ENCODE measurements at regions not wholly inside any gene's neighbourhood (a gene's known extent, or its start where the extent isn't known, plus 50 kb on each side); places are given as distances from the start of the nearest gene placed in this dataset.
A peak's percentile ranks its signal among the peaks of the same experiment; 100 is the strongest.

GRCh38 chr7:16235147-16236114 is 185.9 kb downstream of the CRPPA start:
- intact Hi-C loops (cut with DNase I), result no loop called here
- Histone ChIP-seq H3K4me1 (peaks cover 0 to 15% (median 2%) of the 10 kb centered on the region in 12 donors), H3K36me3 (peaks cover 0 to 8% (median 0%) of the 10 kb centered on the region in 9 donors), H3K27me3 (no peaks in the 10 kb centered on the region), H3K27ac (peak overlapping the region in 2 of 12 donors; percentile 20 to 26), H3K4me3 (no peak overlapping the region), H3K9me3 (peaks cover 0 to 30% (median 10%) of the 10 kb centered on the region in 12 donors)
- no peak for DNase-seq
- WGBS, 4 donors, result 81 to 86% (median 82%) methylated on average over 5 of the region's 5 CpGs
- no peak for ATAC-seq
- TF ChIP-seq POLR2A (IDR thresholded peaks at IDR 0.05) (no peak), CTCF (IDR thresholded peaks at IDR 0.05) (no peak)

- intact Hi-C loops (cut with DNase I), result no loop called here
- peaks cover 0 to 39% (median 18%) of the 10 kb centered on the region in 12 donors for H3K9me3 ChIP-seq
- peak overlapping the region in 2 of 12 donors; percentile 20 to 26 for H3K27ac ChIP-seq
- no peak for DNase-seq
- H3K36me3 ChIP-seq, result peaks cover 0 to 10% (median 0%) of the 10 kb centered on the region in 9 donors
- no peaks in the 10 kb centered on the region for H3K27me3 ChIP-seq
- H3K4me1 ChIP-seq, result peaks cover 0 to 15% (median 2%) of the 10 kb centered on the region in 12 donors
- ATAC-seq, result peak in 2 of 4 donors; percentile 64 to 68
- TF ChIP-seq CTCF (IDR thresholded peaks at IDR 0.05) (no peak), POLR2A (IDR thresholded peaks at IDR 0.05) (no peak)
- WGBS, 4 donors, result 23 to 33% (median 28%) methylated on average over 2 of the region's 2 CpGs
- H3K4me3 ChIP-seq, result no peak overlapping the region
Measured at GRCh38 chr7:16234493-16235146, 186.7 kb downstream of the CRPPA start.

GRCh38 chr7:16233517-16233916 is 187.8 kb downstream of the CRPPA start:
- ATAC-seq (no peak), DNase-seq (no peak)
- Histone ChIP-seq H3K27ac (no peak overlapping the region), H3K36me3 (peaks cover 0 to 10% (median 0%) of the 10 kb centered on the region in 9 donors), H3K4me3 (no peak overlapping the region), H3K4me1 (peaks cover 0 to 15% (median 2%) of the 10 kb centered on the region in 12 donors), H3K27me3 (no peaks in the 10 kb centered on the region), H3K9me3 (peaks cover 0 to 50% (median 25%) of the 10 kb centered on the region in 12 donors)
- intact Hi-C loops (cut with DNase I), result no loop called here
- no peak for TF ChIP-seq POLR2A (IDR thresholded peaks at IDR 0.05)
- no peak for TF ChIP-seq CTCF (IDR thresholded peaks at IDR 0.05)
- WGBS, 4 donors, result 78 to 90% (median 86%) methylated on average over 2 of the region's 2 CpGs

- DNase-seq (no peak), ATAC-seq (no peak)
- peaks cover 0 to 15% (median 2%) of the 10 kb centered on the region in 12 donors for H3K4me1 ChIP-seq
- TF ChIP-seq POLR2A (IDR thresholded peaks at IDR 0.05), result no peak
- H3K36me3 ChIP-seq, result peaks cover 0 to 10% (median 0%) of the 10 kb centered on the region in 9 donors
- no peak overlapping the region for H3K4me3 ChIP-seq
- H3K9me3 ChIP-seq, result peaks cover 0 to 62% (median 25%) of the 10 kb centered on the region in 12 donors
- H3K27me3 ChIP-seq, result no peaks in the 10 kb centered on the region
- 95 to 100% (median 97%) methylated on average over 1 of the region's 1 CpG for WGBS, 4 donors
- H3K27ac ChIP-seq, result no peak overlapping the region
- intact Hi-C loops (cut with DNase I), result no loop called here
Measured at GRCh38 chr7:16232273-16232672, 189.1 kb downstream of the CRPPA start.
